Upper lobe of right lung (tissue), 1 donor: ENCODE measurements at regions not wholly inside any gene's neighbourhood (a gene's known extent, or its start where the extent isn't known, plus 50 kb on each side); places are given as distances from the start of the nearest gene placed in this dataset.

Source experiments
- ATAC-seq: fragments of 200-7000 bp; cut with Tn5 transposase; one replicate; pipeline ENCODE4 v1.9.1; 2020; ENCODE audit warnings: mild to moderate bottlenecking, moderate library complexity
- DNase-seq: peaks from one replicate; pipeline ENCODE4 v3.0.0-alpha.2; 2020
- H3K27ac ChIP-seq: fragments of 200-600 bp; one replicate; pipeline ENCODE4 v1.8.0; 2022
- H3K27me3 ChIP-seq: fragments of 200-600 bp; one replicate; pipeline ENCODE4 v1.8.0; 2022; ENCODE audit warnings: mild to moderate bottlenecking
- H3K36me3 ChIP-seq: fragments of 200-600 bp; one replicate; pipeline ENCODE4 v1.8.0; 2022
- H3K4me1 ChIP-seq: fragments of 200-600 bp; one replicate; pipeline ENCODE4 v1.8.0; 2022
- H3K4me3 ChIP-seq: fragments of 200-600 bp; one replicate; pipeline ENCODE4 v1.8.0; 2022; ENCODE audit warnings: mild to moderate bottlenecking
- H3K9me3 ChIP-seq: fragments of 200-600 bp; one replicate; pipeline ENCODE4 v1.8.0; 2022
- intact Hi-C: fragments of 100-400 bp; cut with DNase I; formaldehyde crosslinking; loops from one replicate; pipeline ENCODE4 v1.11.0; 2022
- TF ChIP-seq, protein P1 (sequence below): fragments of 200-600 bp; IDR thresholded peaks from one replicate; pipeline ENCODE4 v1.8.0; 2022; ENCODE audit warnings: antibody characterized with exemption
- donor health status: DM: no; HTN: yes; CAD: no; lungs with severe emphysema.

DNA sequence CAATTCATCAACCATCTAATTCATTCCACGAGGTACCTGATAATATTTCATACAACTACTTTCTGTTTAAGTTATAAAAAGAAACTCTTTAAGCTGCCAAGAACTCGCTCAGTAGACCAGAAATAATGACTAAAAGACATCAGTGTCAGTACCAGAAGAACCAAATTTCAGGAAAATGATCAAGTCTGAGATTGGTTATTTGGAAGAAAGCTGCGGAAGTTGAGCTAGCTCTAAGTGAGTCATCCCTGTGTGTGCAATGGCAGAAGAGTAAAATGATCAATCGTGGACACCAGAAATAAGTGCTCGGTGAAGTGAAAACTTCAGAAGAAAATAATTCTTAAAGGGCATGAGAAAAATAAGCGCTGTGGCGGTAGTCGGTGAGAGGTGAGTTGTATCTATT is 933.2 kb upstream of the CHORDC1 start:
- Histone ChIP-seq H3K4me3 (no peak overlapping the region), H3K36me3 (no peaks in the 10 kb centered on the region), H3K27me3 (no peaks in the 10 kb centered on the region), H3K9me3 (no peaks in the 10 kb centered on the region), H3K27ac (no peak overlapping the region), H3K4me1 (no peaks in the 10 kb centered on the region)
- TF ChIP-seq, protein P1, sequence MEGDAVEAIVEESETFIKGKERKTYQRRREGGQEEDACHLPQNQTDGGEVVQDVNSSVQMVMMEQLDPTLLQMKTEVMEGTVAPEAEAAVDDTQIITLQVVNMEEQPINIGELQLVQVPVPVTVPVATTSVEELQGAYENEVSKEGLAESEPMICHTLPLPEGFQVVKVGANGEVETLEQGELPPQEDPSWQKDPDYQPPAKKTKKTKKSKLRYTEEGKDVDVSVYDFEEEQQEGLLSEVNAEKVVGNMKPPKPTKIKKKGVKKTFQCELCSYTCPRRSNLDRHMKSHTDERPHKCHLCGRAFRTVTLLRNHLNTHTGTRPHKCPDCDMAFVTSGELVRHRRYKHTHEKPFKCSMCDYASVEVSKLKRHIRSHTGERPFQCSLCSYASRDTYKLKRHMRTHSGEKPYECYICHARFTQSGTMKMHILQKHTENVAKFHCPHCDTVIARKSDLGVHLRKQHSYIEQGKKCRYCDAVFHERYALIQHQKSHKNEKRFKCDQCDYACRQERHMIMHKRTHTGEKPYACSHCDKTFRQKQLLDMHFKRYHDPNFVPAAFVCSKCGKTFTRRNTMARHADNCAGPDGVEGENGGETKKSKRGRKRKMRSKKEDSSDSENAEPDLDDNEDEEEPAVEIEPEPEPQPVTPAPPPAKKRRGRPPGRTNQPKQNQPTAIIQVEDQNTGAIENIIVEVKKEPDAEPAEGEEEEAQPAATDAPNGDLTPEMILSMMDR: no peak
- no peak for ATAC-seq
- intact Hi-C loops: no loop called here
- no peak for DNase-seq

GRCh38 chr11:91147885-91148284 is 925.0 kb upstream of the CHORDC1 start:
- no peak for DNase-seq
- no peak for ATAC-seq
- H3K4me1 ChIP-seq: no peaks in the 10 kb centered on the region
- H3K4me3 ChIP-seq: no peak overlapping the region
- no peaks in the 10 kb centered on the region for H3K9me3 ChIP-seq
- no peaks in the 10 kb centered on the region for H3K36me3 ChIP-seq
- no peak overlapping the region for H3K27ac ChIP-seq
- intact Hi-C loops: no loop called here
- H3K27me3 ChIP-seq: no peaks in the 10 kb centered on the region
- TF ChIP-seq, protein P1: no peak

GRCh38 chr11:91141655-91142054 is 918.8 kb upstream of the CHORDC1 start:
- TF ChIP-seq, protein P1: no peak
- no peak for ATAC-seq

DNA sequence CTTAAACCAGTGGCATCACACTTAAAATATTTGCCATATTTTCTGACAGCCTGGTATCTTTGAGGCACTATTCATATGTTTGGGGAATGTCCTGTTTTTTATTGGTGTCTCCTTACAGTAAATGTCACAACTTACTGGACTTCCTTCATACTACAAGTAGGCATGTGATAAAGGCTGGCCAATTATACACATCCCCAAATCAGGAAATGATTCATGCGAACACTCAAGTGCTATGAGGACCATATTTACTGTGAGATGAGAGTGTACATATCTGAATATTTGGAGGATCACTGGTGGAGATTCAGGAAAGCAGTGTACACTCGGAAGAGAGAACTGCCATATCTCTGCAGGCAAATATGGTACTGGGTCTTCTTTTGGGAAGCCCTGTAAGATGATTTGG is 913.8 kb upstream of the CHORDC1 start:
- Histone ChIP-seq H3K36me3 (no peaks in the 10 kb centered on the region), H3K9me3 (no peaks in the 10 kb centered on the region), H3K27me3 (no peaks in the 10 kb centered on the region), H3K4me1 (no peaks in the 10 kb centered on the region), H3K4me3 (no peak overlapping the region), H3K27ac (no peak overlapping the region)
- DNase-seq: no peak
- TF ChIP-seq, protein P1: no peak
- intact Hi-C loops: no loop called here
- no peak for ATAC-seq

More at GRCh38 chr11:91141655-91142054, 918.8 kb upstream of the CHORDC1 start:
- H3K4me3 ChIP-seq: no peak overlapping the region
- H3K27ac ChIP-seq: no peak overlapping the region
- intact Hi-C loops: no loop called here
- DNase-seq: no peak
- H3K36me3 ChIP-seq: no peaks in the 10 kb centered on the region
- H3K9me3 ChIP-seq: no peaks in the 10 kb centered on the region
- H3K27me3 ChIP-seq: no peaks in the 10 kb centered on the region
- H3K4me1 ChIP-seq: no peaks in the 10 kb centered on the region

- no peaks in the 10 kb centered on the region for H3K36me3 ChIP-seq
- no peaks in the 10 kb centered on the region for H3K27me3 ChIP-seq
- TF ChIP-seq, protein P1: no peak
- ATAC-seq (no peak), DNase-seq (no peak)
- no peaks in the 10 kb centered on the region for H3K9me3 ChIP-seq
- no peak overlapping the region for H3K4me3 ChIP-seq
- no peak overlapping the region for H3K27ac ChIP-seq
- intact Hi-C loops: no loop called here
- H3K4me1 ChIP-seq: no peaks in the 10 kb centered on the region
Observed at GRCh38 chr11:91133361-91133760, 910.5 kb upstream of the CHORDC1 start.

DNA sequence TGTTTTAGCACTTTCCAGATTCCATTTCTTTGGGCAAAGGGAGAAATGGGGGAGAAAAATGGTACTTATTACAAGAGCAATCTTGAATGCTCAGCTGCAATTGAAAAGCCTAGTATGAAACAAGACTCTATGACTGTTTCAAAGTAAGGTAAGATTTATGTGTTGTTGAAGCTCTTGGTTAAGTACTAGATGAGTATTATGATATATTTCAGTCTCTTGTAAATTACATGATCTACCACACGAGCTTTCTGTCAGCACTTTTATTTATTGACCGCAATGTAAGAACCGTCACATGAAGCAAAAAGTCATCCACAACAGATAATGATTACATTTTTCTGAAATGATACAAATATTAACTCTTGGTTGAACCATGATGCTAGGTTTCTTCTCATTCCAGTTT is 906.7 kb upstream of the CHORDC1 start:
- TF ChIP-seq, protein P1: no peak
- H3K27me3 ChIP-seq: no peaks in the 10 kb centered on the region
- intact Hi-C loops: no loop called here
- no peak overlapping the region for H3K27ac ChIP-seq
- no peak overlapping the region for H3K4me3 ChIP-seq
- H3K9me3 ChIP-seq: no peaks in the 10 kb centered on the region
- no peak for DNase-seq
- no peaks in the 10 kb centered on the region for H3K36me3 ChIP-seq
- no peaks in the 10 kb centered on the region for H3K4me1 ChIP-seq
- no peak for ATAC-seq
